CD4-positive, alpha-beta T cell treated with Interleukin-6 at 100 ng/mL for 8 hours (primary cell): ENCODE measurements at regions not wholly inside any gene's neighbourhood (a gene's known extent, or its start where the extent isn't known, plus 50 kb on each side); places are given as distances from the start of the nearest gene placed in this dataset.

ENCODE experiments used
- DNase-seq: peaks from one replicate; pipeline ENCODE4 v3.0.0-alpha.2; 2020; ENCODE audit warnings: mixed read lengths, low spot score

DNA sequence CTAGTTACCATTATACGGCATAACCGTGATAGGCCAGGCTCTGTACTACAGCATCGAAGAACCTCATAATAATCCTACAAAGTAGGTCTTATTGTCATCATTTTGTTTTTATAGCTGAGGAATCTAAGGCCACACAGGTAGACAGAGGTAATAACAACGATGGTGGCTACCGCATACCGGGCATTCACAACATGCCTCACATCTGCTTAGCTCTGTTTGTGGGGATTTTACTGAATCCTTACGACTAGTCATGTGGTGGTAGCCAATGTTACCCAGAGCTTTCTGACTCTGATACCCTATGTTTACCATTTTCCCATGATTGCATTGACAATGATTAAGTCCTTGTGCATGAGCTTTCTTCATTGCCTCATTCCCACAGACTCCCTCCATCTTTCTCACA lies 269.4 kb downstream of the TCF7L2 start:
- DNase-seq = no peak

DNA sequence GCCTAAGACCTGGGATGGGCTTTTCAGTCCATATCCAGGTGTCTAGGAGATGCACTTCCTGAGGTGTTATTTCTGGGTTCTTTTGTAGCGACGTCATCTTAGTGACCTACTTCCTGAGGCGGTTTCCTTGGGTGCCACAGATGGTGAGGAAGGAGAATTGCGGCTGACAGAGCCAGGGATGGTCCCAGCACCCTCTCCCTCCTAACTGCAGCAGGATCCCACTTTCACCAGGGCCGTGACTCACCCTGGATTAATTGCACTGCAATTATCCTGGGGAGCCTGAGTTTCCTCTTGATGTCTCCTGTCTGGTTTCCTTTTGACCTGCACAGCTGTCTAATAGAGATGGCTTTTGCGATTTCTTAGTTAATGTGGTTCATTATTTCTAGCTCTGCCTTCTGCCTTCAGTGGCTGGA lies 271.7 kb downstream of the TCF7L2 start:
- no peak for DNase-seq

DNA sequence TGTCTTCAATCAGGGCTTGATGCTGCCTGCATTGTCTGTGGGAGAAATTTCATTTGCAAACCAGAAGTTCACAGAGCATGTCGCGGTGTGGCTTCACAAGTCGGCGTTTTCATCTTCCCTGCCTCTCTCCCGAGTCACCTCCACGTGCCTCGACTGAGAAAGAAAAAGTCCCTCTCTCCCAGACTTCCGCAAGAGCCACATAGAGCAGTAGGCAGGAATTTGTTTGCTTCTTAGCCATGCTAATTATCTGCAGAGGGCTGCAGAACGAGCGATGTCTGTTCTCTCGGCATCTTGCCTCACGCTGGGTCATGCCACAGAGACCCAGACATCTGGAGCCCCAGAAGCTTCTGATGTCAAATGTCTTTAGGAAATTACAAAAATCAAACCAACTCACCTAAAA lies 272.2 kb downstream of the TCF7L2 start:
- no peak for DNase-seq

DNA sequence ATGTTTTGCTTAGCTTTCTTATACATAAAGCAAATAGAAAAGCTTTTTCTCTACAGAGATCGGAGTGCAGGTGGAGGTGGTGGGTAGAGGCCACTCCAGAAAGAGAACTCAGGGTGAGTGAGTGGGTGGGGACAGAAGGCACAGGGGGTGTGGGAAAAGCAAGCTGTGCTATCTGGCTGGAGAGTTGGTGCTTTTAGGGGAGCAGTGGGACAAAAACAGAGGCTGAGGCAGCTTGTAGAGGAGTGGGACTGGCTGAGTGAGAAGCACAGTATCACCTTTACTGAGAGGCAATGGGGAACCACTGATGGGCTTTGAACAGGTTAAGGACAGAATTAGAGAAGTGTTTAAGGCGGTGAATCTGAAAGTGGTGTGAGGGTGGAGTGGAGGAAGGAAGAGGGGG lies 275.3 kb downstream of the TCF7L2 start:
- no peak for DNase-seq

DNA sequence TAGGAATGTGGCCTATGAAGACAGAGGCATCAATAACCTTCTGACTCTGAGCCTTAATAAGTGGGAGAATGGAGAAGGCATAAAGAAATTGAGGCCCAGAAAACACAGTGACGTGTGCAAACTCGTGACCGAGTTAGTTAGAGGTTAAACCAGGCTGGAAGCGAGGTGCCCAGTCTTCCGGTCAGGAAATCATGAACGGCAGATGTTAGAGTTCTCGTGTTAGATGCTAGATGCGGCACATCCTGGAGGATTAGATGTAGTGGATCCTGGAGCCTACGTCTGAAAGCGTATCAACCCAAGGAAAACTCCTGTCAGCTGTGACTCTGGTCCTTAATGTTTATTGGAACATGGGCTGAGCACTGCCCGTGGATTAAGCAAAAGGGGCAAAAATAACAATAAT lies 275.9 kb downstream of the TCF7L2 start:
- no peak for DNase-seq

DNA sequence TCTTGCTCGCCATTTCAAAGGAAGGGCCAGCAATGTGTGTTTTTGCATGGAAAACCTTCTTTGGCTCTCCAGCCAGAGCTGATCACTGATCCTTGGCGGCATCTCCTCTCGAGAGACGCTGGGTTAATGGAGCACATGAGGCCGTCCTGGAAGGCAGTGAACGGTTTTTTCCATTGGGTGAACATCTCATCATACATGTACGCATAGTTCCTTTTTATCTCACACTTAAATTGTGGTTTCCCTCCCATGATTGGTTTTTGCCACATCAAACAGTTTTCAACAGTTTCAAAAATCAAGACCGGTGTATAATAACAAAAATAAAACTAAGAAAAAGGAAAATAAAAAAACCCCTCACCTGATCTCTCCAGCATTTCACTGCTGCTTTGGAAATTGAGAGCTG lies 276.4 kb downstream of the TCF7L2 start:
- no peak for DNase-seq

DNA sequence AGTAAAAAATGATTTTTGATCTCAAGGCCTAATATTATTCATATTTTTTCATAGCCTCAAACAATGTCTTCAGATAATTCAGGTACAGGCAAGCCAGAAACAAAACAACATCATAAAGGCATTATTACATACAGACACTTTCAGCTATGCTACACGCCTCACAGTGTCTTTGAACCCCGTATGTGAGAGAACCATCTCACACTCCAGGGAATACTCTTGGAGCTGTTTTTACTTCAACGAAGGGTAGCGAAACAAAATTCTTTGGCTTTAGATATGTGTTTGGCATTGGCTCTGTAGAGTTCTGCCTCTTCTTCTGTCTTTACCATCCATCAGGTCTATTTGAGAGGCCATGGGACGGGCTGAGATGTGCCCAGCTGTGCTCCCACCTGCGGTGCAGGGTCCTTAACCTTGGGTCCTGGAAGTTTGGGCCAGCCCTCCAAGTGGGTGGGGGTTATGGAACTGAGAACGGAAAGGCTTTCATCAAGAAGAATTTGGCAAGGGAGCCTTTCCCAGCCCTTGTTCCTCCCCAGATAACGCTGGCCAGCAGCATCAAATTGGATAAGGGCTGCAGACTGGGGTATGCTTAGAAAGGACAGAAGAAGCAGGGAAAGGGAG lies 276.9 kb downstream of the TCF7L2 start:
- DNase-seq = no peak

DNA sequence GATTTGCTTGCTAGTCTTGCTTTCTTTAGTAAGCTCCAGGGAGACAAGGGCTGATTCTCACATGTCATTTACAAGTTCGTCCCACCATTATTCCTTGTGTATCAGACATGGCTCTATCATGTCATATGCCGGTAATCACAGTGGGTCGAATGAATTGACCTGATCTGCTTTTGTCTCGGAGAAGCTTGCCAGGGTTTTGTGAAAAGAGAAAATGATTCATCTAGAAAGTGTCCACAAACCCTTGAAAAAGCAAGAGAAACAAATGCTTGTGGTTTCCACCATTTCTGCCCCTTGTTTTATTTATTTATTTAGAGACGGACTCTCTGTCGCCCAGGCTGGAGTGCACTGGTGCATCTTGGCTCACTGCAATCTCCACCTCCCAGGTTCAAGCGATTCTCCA lies 278.5 kb downstream of the TCF7L2 start:
- no peak for DNase-seq

DNA sequence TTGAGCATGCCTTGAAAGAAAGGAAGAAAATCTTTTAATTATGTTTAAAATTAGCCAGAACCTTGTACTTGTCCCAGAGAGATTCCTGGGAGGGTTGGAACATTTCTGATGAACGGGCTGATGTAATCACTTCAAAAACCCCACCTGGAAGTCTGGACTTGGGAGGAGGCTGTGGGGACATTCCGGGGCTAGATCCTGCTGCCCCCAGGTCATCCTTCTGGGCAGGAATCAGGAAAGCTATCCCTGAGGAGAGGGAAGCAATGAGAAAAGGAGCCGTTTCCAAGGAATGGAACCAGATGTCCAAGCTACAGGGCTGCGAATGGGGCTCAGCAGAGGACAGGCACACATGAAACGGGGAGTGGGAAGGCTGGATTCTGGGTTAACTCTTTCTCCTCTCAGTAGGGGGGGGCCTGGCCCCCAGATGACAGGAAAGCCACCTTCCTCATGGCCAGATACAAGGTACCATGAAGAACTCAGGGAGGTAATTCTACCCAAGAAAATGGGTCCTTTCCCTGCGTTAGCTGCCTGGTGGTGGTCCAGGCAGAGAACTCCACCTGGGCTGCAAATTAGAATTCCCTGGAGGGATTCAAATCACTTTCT lies 280.1 kb downstream of the TCF7L2 start:
- DNase-seq = no peak

DNA sequence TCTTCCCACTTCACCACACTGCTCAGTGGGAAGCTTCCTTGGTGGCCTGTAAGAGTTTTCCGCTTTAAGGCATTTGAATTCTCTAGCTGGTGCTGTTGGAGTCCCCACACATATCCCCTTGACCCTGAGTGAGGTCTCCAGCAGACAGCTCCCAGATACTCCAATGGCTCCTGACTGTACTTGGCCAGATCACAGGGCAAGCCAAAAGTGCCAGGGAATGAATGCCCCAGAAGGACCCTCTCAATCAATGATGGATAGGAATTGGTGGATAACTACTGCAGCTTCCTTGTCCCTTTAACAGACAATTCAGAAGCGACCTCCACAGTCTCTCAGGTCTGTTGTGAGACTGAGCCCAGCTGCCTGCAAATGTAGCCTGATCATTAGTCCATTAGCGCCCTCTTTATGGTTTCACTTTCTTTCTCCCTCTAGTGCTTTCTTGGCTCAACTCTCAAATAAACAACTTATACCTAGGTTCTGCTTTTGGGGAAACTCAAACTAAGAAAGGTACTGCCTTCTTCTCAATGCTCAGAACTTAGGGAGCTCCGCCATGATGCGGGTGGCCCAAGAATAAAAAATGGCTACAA lies 283.0 kb downstream of the TCF7L2 start:
- no peak for DNase-seq

DNA sequence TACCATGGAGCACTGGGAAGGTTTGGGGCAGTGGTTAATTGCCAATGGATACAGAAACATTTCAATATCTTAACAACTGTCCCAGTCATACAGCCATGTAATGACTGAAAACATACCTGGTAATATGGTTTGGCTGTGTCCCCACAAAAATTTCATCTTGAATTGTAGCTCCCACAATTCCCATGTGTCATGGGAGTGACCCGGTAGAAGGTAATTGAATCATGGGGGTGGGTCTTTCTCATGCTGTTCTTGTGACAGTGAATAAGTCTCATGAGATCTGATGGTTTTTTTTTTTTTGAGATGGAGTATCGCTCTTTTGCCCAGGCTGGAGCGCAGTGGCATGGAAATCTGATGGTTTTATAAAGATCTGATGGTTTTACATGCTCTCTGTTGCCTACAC lies 284.4 kb downstream of the TCF7L2 start:
- no peak for DNase-seq

DNA sequence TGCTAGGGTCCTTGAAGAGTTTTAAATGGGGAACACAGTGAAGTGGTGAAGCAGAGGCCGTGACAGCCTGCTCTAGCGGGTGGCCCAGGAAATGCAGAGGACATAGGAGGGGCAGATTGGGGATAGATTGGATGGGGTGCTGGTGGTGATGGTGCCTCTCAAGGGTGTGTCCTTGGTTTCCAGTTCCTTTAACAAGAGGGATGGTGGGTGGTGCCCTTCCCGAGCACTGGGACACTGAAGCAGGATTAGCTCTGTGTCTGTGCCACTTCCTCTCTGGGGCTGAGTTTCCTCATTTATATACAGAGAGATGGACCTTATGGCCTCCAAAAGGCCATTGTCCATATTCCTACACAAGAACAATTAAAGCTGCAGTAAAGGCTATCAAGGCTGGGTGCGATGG lies 285.5 kb downstream of the TCF7L2 start:
- DNase-seq = no peak

DNA sequence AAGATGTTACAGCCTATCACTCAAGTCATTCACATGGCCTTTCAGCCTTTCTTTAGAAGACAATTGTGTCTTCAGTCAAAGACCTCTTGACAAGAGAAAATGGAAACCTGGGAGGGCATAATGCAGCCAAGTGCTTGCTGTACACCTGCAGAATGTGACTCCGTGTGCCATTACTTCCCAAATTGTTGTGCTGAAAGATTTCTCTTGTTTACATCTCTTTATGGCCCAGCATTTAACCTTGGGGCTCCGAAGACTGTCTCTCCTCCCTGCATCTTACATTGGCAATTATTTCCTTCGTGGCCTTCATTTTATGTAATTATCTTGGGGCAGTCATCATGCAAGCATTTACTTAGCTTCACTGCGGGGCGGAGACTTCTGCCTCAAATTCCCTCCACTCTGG lies 287.0 kb downstream of the TCF7L2 start:
- no peak for DNase-seq

DNA sequence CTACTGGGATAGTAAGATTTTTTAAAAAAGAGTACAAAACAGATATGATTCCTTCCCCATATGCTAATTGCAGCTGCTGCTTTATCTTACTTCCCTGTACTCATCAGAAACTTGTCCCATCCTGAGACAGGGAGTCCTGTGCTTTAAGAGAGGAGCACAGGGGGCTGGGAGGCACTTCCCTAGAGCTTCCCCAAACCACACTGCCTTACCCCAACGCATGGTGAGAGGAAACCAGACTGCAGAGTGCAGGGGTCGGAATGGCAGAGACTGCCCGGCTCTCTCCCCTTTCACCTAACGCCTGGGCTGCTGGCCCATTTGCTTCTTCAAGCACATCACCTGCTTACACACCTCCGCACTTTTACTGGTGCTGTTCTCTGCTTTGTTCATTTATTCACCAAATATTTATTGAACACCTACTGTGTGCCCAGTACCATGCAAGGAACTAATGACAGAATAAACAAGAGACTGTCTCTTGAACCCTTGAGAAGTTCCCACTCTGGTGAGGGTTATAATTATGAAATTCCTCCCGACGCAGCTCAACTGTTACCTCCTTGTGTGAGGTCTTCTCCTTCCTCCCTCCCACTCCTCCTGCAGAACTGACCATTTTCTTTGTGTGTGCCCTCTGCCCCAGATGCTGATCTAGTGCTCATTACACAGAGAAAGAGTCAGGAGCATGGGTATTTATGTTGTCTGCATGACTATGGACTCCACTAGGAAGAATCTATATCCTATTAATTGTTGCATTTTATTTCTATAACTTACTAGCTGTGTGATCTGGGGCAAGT lies 289.7 kb downstream of the TCF7L2 start:
- DNase-seq = no peak

DNA sequence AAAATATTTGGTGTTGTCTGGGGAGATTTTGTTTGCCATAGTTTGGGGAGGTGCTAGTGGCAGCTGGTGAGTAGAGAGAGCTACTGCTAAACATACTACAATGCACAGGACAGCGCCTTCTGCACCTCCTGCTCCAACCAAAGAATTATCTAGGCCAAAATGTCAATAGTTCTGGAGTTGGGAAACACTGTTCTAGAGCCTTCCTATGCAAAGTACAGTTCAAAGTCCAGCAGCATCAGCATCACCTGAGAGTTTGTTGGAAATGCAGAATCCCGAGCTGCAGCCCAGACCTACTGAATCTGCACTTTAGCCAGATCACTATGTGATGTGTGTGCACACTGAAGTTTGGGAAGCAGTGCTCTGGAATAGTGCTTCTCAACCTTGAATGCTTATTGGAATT lies 290.7 kb downstream of the TCF7L2 start:
- no peak for DNase-seq

DNA sequence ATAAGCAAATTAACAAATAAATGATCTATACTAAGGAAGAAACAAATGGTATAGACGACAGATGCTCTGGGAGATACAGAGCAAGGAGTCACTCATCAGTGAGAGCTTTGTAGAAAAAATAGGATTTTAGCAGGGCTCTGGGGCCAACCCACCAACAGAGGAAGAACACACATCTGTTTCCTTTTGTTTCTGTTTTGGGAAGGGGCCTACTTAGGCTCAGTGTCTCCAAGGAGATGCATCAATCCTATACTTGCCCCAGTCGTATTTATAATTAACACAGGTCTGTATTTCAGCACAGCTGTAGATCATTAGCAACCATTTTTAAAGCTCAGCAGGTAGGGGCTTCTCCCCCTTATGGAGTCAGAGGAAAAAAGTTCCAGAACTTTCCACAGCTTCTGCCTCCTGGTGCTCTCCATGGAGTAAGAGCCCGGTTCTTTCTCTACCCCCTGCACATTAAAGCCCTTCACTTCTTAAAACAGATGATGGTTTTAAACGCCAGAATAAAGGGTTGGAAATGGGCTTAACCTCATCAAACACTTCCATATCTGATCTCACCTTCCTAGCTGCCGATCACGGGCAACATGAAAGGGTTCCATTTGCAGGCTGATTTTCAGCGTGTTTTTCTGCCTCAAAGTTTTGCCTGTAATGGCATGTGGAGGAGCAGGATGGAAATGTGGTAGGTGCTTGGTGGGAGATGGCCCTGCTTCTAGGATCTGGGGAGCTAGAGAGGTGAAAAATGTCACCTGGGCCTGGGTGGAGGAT lies 291.7 kb downstream of the TCF7L2 start:
- DNase-seq = no peak

DNA sequence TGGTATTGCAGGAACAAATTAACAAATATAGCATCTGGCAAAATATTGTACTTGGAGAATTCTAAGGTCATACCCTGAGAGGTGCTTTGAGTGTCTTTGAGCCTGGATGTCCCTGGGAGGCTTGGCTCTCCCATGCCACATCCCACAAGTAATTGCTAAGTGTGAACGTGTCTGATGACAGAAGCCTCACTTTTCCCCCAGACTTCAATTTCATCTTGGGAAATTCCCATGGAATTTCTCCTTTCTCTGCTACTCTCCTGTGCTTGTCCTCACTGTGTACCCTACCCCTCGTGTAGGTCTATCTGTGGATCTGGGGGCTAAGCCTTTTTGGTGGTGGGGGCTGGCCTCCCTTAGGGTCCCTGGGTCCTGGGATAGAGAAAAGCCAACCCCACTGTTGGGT lies 293.3 kb downstream of the TCF7L2 start:
- no peak for DNase-seq

DNA sequence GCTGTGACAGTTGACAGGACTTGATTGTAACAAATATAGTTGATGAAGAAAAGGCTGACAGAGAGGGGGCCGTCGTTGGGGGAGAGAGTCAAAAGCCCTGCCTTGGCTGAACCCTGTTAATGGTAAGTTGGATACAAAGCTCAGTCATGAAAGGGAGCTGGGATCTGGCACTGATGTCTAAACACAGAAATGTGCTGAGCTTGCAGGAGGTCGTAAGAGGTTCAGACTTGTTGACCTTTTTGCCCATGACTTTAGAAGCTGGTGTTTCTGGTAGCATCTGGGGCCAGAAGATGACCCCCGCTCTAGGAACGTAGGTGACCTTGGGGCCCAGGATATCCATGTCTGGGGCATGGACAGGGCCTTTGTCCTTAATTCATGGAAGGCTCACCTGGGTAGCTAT lies 294.7 kb downstream of the TCF7L2 start:
- no peak for DNase-seq

DNA sequence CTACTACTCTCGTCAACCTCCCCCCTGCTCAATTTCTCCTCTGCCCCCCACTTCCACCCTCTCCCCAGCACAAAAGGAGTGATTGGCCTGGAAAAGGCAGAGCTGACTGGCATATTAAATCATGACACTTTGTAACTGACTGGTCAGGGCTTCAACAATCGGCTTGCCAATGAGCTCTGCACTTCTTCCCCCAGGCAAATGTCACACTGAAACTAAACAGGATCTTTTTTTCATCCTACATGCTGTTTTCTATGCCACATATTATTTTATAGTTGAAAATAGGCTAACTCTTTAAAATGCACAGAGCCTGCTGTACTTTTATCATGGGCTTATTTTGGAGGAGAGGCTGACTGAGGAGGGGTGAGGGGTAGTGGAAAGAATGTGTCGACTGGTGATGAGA lies 295.2 kb downstream of the TCF7L2 start:
- DNase-seq = no peak

DNA sequence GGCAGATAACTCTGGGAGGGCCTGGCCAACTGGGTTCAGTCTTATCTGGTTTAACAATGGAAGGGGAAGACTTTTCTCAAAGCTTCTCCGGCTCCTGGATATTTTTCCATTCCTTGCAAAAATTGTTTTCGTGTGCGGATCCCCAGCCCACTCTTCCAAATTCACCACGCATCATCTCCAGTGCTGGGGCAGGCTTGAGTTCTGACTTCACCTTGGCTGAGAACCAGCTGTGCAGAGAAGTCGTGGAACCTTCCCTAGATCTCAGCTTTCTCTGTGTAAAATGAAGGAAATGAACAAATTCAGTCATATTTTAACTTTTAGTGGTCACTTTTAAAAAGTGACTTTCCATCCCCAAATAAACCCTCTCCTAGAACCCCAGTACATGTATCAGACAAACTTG lies 297.0 kb downstream of the TCF7L2 start:
- DNase-seq = no peak

DNA sequence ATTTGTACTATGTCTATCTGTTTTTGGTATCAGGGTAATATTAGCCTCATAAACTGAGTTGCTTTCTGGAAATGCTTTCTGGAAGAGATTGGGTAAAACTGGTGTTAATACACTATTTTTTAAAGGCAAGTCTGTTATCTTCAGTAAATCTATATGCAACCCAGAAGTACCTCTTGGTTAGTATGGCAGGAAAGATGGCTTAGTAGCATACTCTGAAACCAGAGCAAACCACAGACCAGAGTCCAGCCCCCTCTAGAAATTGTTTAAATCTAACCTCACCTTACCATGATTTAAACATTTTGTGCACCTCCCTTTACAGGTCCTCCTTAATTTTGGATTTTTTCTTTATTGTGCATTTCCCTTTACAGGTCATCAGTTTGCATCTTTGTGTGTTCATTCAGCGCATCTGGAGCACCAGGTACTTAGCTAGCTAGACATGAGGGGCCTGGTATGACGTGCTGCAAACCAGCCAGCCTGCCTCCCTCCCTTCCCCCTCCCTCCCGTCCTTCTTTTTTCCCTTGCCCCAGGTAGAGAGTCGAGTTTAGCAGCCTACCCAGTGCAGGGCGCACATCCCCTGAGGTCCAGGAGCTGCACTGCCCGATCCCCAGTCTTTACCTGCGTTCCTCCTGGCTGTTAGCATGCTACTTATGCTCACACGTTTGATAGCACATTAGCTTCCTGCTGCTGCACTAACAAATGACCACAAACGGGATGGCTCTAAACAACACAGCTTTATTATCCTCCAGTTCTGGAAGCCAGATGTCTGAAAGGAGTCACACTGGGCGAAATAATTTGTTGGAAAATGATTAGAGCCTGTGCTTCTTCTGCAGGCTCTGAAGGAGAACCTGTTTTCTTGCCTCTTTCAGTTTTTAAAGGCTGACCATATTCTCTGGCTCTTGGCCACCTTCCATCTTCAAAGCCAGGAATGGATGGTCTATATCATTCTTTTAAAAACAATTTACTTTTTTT lies 299.9 kb upstream of the HABP2 start:
- no peak for DNase-seq
